HCT116 (cell line): ENCODE measurements at regions not wholly inside any gene's neighbourhood (a gene's known extent, or its start where the extent isn't known, plus 50 kb on each side); places are given as distances from the start of the nearest gene placed in this dataset.

Source experiments
- ATAC-seq: fragments of 200-7000 bp; cut with Tn5 transposase; 2 replicates; pipeline ENCODE4 v1.9.1; 2020; ENCODE audit warnings: mild to moderate bottlenecking, moderate library complexity
- BruUV-seq: library from RNA; stranded (reverse); fragments of 400-500 nt; replicated peaks from 2 replicates; lab custom pipeline; 2021; lab: Mats Ljungman, UMichigan
- CTCF ChIA-PET: fragments of 300-600 bp; sonication (Branson Sonifier 250); formaldehyde crosslinking; loops from one replicate; lab custom pipeline; 2021; ENCODE audit warnings: antibody characterized with exemption; lab: Charles Lee
- POLR2A ChIA-PET: fragments of 300-600, 350-600 bp; sonication (Branson Sonifier 250); formaldehyde crosslinking; loops from one replicate; lab custom pipeline; 2021; ENCODE audit warnings: antibody characterized with exemption; lab: Charles Lee
- RAD21 ChIA-PET, 2 experiments: fragments of 300-600 bp; sonication (Branson Sonifier 250); formaldehyde crosslinking; loops; one replicate each; lab custom pipeline; 2023; ENCODE audit warnings: low total read pairs in 2 of 2; ENCODE audit not compliant: uncharacterized antibody in 2 of 2, unreplicated experiment in 2 of 2, low non-redundant PET in 1 of 2; lab: Charles Lee
- DNase-seq: peaks from one replicate; pipeline ENCODE4 v3.0.0-alpha.2; 2010; ENCODE audit warnings: low read depth, low spot score
- H2AFZ ChIP-seq: fragments of 200-600 bp; shearing (Covaris generic), sonication (generic); 2 replicates; pipeline ENCODE4 v1.6.1; 2017; ENCODE audit warnings: low read depth, mixed run types, mixed read lengths, antibody characterized with exemption, low read length; ENCODE audit not compliant: poor library complexity, severe bottlenecking
- H3K27ac ChIP-seq: 2 replicates; pipeline ENCODE4 v1.5.1; 2012; ENCODE audit warnings: low read depth, low read length
- H3K27me3 ChIP-seq: fragments of 200-600 bp; sonication (generic); 2 replicates; pipeline ENCODE4 v1.6.1; 2016; ENCODE audit warnings: mixed run types, low read length, mixed read lengths; ENCODE audit not compliant: insufficient read depth
- H3K36me3 ChIP-seq, 2 experiments: fragments of 200-500 bp in 1 of 2; fragments of 200-600 bp in 1 of 2; sonication (Bioruptor generic) in 1 of 2; sonication (generic) in 1 of 2; 2 replicates each; pipeline versions ENCODE4 v1.5.1 to v1.6.1; 2014 to 2016; ENCODE audit warnings: low read length in 2 of 2, inconsistent platforms in 1 of 2, mixed read lengths in 1 of 2, mixed run types in 1 of 2; ENCODE audit not compliant: insufficient read depth in 2 of 2, control insufficient read depth in 1 of 2
- H3K4me1 ChIP-seq, 2 experiments: fragments of 200-600 bp in 1 of 2; sonication (generic) in 1 of 2; 2 replicates each; pipeline versions ENCODE4 v1.5.1 to v1.6.1; 2012 to 2017; ENCODE audit warnings: low read length in 2 of 2, inconsistent platforms in 1 of 2, mild to moderate bottlenecking in 1 of 2, mixed read lengths in 1 of 2, mixed run types in 1 of 2, moderate library complexity in 1 of 2; ENCODE audit not compliant: insufficient read depth in 2 of 2, control insufficient read depth in 1 of 2
- H3K4me2 ChIP-seq: fragments of 200-600 bp; sonication (generic); 2 replicates; pipeline ENCODE4 v1.6.1; 2017; ENCODE audit warnings: mixed run types, low read length, mixed read lengths
- H3K4me3 ChIP-seq, 2 experiments: fragments of 200-600 bp in 1 of 2; sonication (generic) in 1 of 2; replicated peaks in 1 of 2; 2 replicates each; pipeline ENCODE4 v1.5.1; 2011 to 2016; ENCODE audit warnings: low read length in 2 of 2, control low read depth in 1 of 2, low read depth in 1 of 2, mild to moderate bottlenecking in 1 of 2, mixed read lengths in 1 of 2, mixed run types in 1 of 2
- H3K79me2 ChIP-seq: fragments of 200-600 bp; sonication (generic); 2 replicates; pipeline ENCODE4 v1.6.1; 2017; ENCODE audit warnings: mild to moderate bottlenecking, mixed run types, low read length, moderate library complexity, mixed read lengths; ENCODE audit not compliant: insufficient read depth
- H3K9ac ChIP-seq: fragments of 200-600 bp; sonication (generic); 2 replicates; pipeline ENCODE4 v1.6.1; 2016; ENCODE audit warnings: low read length, mixed read lengths
- H3K9me2 ChIP-seq: fragments of 200-600 bp; sonication (generic), shearing (Covaris generic); 2 replicates; pipeline ENCODE4 v1.6.1; 2017; ENCODE audit warnings: mixed run types, mild to moderate bottlenecking, moderate library complexity; ENCODE audit not compliant: insufficient read depth
- H3K9me3 ChIP-seq, 2 experiments: fragments of 200-500 bp in 1 of 2; fragments of 200-600 bp in 1 of 2; sonication (Bioruptor generic) in 1 of 2; sonication (generic) in 1 of 2; 2 replicates each; pipeline ENCODE4 v1.6.1; 2014 to 2017; ENCODE audit warnings: low read length in 2 of 2, mixed read lengths in 2 of 2, inconsistent platforms in 1 of 2, low read depth in 1 of 2, mild to moderate bottlenecking in 1 of 2, mixed run types in 1 of 2, moderate library complexity in 1 of 2; ENCODE audit not compliant: control insufficient read depth in 1 of 2, insufficient read depth in 1 of 2
- H4K20me1 ChIP-seq: fragments of 200-600 bp; sonication (generic), shearing (Covaris generic); 2 replicates; pipeline ENCODE4 v1.6.1; 2017; ENCODE audit warnings: mixed run types, mild to moderate bottlenecking, moderate library complexity; ENCODE audit not compliant: insufficient read depth
- FOSL1 ChIP-seq: IDR thresholded peaks from 2 replicates; pipeline ENCODE4 v1.6.1; 2012; ENCODE audit warnings: low read depth
- POLR2AphosphoS5 ChIP-seq: IDR thresholded peaks from 2 replicates; pipeline ENCODE4 v1.6.1; 2011; ENCODE audit warnings: mild to moderate bottlenecking, low read depth, low read length, moderate library complexity
- RAD21 ChIP-seq: IDR thresholded peaks from 2 replicates; pipeline ENCODE4 v1.6.1; 2012; ENCODE audit warnings: low read depth, mild to moderate bottlenecking
- SRF ChIP-seq: IDR thresholded peaks from 2 replicates; pipeline ENCODE4 v1.6.1; 2012; ENCODE audit warnings: low read depth
- ZFX ChIP-seq: fragments of 450-650 bp; IDR thresholded peaks from 2 replicates; pipeline ENCODE4 v1.6.1; 2017
- ZNF274 ChIP-seq: fragments of 200-500 bp; sonication (Bioruptor generic); IDR thresholded peaks from 2 replicates; pipeline ENCODE4 v1.6.1; 2014; ENCODE audit warnings: mild to moderate bottlenecking, low read depth, low read length, inconsistent platforms
- intact Hi-C: fragments of 100-400 bp; cut with micrococcal nuclease; formaldehyde crosslinking; loops from 2 replicates; pipeline ENCODE4 v1.10.0; 2022
- TF ChIP-seq, protein P1 (sequence below), 3 experiments: fragments of 200-600 bp in 1 of 3; sonication (generic) in 1 of 3; IDR thresholded peaks in 2 of 3; conservative IDR thresholded peaks in 1 of 3; 2 replicates each; pipeline ENCODE4 v1.5.1; 2012 to 2017; ENCODE audit warnings: low read depth in 2 of 3, low read length in 2 of 3, antibody characterized with exemption in 1 of 3, borderline replicate concordance in 1 of 3, control low read depth in 1 of 3, mild to moderate bottlenecking in 1 of 3, mixed read lengths in 1 of 3, mixed run types in 1 of 3, moderate library complexity in 1 of 3; ENCODE audit not compliant: insufficient read depth in 1 of 3
- TF ChIP-seq, protein P2 (sequence below): IDR thresholded peaks from 2 replicates; pipeline ENCODE4 v1.6.1; 2012

DNA sequence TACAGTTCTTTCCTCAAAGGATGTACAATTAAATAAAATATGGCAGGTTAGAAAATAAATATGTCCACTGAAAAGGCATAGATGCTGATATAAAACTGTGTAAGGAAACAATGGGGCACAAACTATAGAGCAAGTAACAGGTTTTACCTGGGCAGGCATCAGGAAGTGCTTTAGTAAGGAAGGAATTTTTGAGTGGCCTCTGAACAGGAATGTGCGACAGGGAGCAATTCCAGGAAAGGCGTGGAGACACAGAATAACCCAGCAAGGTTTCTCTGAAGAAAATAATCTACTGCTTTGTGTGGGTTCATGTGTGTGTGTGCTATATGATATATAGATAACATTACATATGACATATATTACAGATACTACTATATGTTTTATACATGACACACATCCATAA lies 128.4 kb downstream of the RGS21 start:
- intact Hi-C loops: loop anchor here (5.0 kb wide), 2 partner anchors 453 to 1813 kb away; no protein-coding TSS in a partner anchor
- Histone ChIP-seq H4K20me1 (no peaks in the 10 kb centered on the region), H2AFZ (peak overlapping the region; percentile 13), H3K27me3 (no peaks in the 10 kb centered on the region), H3K79me2 (no peaks in the 10 kb centered on the region), H3K4me1 (peaks cover 2 to 9% of the 10 kb centered on the region in 2 experiments; a peak in 2 of 4 replicates), H3K9ac (no peak overlapping the region), H3K9me2 (no peaks in the 10 kb centered on the region), H3K4me3 (no peak overlapping the region)
- ATAC-seq (no peak), DNase-seq (no peak)
- no TSS peak for BruUV-seq
- POLR2A ChIA-PET: no interaction called here
- TF ChIP-seq, protein P1, sequence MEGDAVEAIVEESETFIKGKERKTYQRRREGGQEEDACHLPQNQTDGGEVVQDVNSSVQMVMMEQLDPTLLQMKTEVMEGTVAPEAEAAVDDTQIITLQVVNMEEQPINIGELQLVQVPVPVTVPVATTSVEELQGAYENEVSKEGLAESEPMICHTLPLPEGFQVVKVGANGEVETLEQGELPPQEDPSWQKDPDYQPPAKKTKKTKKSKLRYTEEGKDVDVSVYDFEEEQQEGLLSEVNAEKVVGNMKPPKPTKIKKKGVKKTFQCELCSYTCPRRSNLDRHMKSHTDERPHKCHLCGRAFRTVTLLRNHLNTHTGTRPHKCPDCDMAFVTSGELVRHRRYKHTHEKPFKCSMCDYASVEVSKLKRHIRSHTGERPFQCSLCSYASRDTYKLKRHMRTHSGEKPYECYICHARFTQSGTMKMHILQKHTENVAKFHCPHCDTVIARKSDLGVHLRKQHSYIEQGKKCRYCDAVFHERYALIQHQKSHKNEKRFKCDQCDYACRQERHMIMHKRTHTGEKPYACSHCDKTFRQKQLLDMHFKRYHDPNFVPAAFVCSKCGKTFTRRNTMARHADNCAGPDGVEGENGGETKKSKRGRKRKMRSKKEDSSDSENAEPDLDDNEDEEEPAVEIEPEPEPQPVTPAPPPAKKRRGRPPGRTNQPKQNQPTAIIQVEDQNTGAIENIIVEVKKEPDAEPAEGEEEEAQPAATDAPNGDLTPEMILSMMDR (IDR thresholded peaks at IDR 0.05 in 2 of 3, conservative IDR thresholded peaks at IDR 0.05 in 1 of 3; ENCODE audit: borderline replicate concordance in 1 of 3, insufficient read depth in 1 of 3, low read depth in 2 of 3, low read length in 2 of 3): no peak
- no peak for TF ChIP-seq ZNF274
- TF ChIP-seq ZFX: no peak
- no peak for TF ChIP-seq POLR2AphosphoS5
- no peak for TF ChIP-seq RAD21
- TF ChIP-seq FOSL1: no peak
- TF ChIP-seq, protein P2, sequence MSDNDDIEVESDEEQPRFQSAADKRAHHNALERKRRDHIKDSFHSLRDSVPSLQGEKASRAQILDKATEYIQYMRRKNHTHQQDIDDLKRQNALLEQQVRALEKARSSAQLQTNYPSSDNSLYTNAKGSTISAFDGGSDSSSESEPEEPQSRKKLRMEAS: no peak
- TF ChIP-seq SRF: no peak
- TF ChIP-seq, all 23 proteins: peak for 0
- Histone ChIP-seq H3K27ac (no peak overlapping the region), H3K36me3 (no peaks in the 10 kb centered on the region), H3K9me3 (no peaks in the 10 kb centered on the region), H3K4me2 (no peak overlapping the region)
- RAD21 ChIA-PET: no interaction called here
- CTCF ChIA-PET: no interaction called here
